Epithelial cell of proximal tubule (primary cell): ENCODE measurements at regions not wholly inside any gene's neighbourhood (a gene's known extent, or its start where the extent isn't known, plus 50 kb on each side); places are given as distances from the start of the nearest gene placed in this dataset.

Source experiments
- DNase-seq: peaks from one replicate; pipeline ENCODE4 v3.0.0-alpha.2; 2011; ENCODE audit warnings: low read depth
- H3K4me3 ChIP-seq: 2 replicates; pipeline ENCODE4 v1.5.1; 2011; ENCODE audit warnings: low read depth, mild to moderate bottlenecking, low read length
- CTCF ChIP-seq: conservative IDR thresholded peaks from 2 replicates; pipeline ENCODE4 v1.5.1; 2012; ENCODE audit warnings: low read depth, mild to moderate bottlenecking, low read length

GRCh38 chr6:167735951-167736288 is 90.8 kb upstream of the AFDN start:
- no peak overlapping the region for H3K4me3 ChIP-seq
- no peak for TF ChIP-seq CTCF
- no peak for DNase-seq

- no peak for TF ChIP-seq CTCF
- no peak for DNase-seq
- H3K4me3 ChIP-seq: no peak overlapping the region
Observed at GRCh38 chr6:167736486-167737204, 90.1 kb upstream of the AFDN start.

- no peak for DNase-seq
- H3K4me3 ChIP-seq: no peak overlapping the region
- no peak for TF ChIP-seq CTCF
Observed at GRCh38 chr6:167737205-167737830, 89.4 kb upstream of the AFDN start.

- DNase-seq: no peak
- no peak overlapping the region for H3K4me3 ChIP-seq
- TF ChIP-seq CTCF: no peak
Observed at GRCh38 chr6:167738386-167738785, 88.3 kb upstream of the AFDN start.

GRCh38 chr6:167739721-167740475 is 86.8 kb upstream of the AFDN start:
- DNase-seq: no peak
- no peak overlapping the region for H3K4me3 ChIP-seq
- no peak for TF ChIP-seq CTCF

- no peak overlapping the region for H3K4me3 ChIP-seq
- no peak for DNase-seq
- TF ChIP-seq CTCF: peak; percentile 37
Observed at GRCh38 chr6:167742719-167743303, 83.9 kb upstream of the AFDN start.
